Prostate gland (tissue), 1 donor: ENCODE measurements at regions not wholly inside any gene's neighbourhood (a gene's known extent, or its start where the extent isn't known, plus 50 kb on each side); places are given as distances from the start of the nearest gene placed in this dataset.

Experiments
- POLR2A ChIP-seq: fragments of 450-650 bp; IDR thresholded peaks from one replicate; pipeline ENCODE4 v1.6.1; 2016; ENCODE audit warnings: antibody characterized with exemption, mild to moderate bottlenecking
- POLR2AphosphoS5 ChIP-seq: sonication (generic); formaldehyde crosslinking; IDR thresholded peaks from one replicate; pipeline ENCODE4 v1.6.1; 2017; ENCODE audit warnings: antibody characterized with exemption

DNA sequence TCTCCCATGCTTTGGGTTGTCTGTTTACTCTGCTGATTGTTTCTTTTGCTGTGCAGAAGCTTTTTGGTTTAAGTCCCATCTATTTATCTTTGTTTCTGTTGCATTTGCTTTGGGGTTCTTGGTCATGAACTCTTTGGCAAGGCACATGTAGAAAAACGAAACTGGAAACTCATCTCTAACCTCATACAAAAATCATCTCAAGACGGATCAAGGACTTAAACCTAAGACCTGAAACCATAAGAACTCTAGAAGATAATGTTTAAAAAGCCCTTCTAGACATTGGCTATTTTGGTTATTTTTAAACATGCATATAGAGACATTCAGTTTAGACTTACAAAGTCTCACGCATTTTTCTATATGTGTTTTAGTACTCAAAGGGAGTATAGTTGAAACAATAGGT lies 1164.3 kb upstream of the GYPC start:
- TF ChIP-seq POLR2AphosphoS5 (no peak), POLR2A (no peak)
